BE2C (cell line): ENCODE measurements at regions not wholly inside any gene's neighbourhood (a gene's known extent, or its start where the extent isn't known, plus 50 kb on each side); places are given as distances from the start of the nearest gene placed in this dataset.

Source experiments
- DNase-seq: peaks from one replicate; pipeline ENCODE4 v3.0.0-alpha.2; 2020
- H3K27me3 ChIP-seq: fragments of 250-450 bp; sonication (Bioruptor Pico); 2 replicates; pipeline ENCODE4 v1.5.1; 2020; ENCODE audit warnings: mild to moderate bottlenecking
- H3K36me3 ChIP-seq: fragments of 250-450 bp; sonication (Bioruptor Pico); 2 replicates; pipeline ENCODE4 v1.5.1; 2020; ENCODE audit warnings: mild to moderate bottlenecking
- H3K4me1 ChIP-seq: fragments of 250-450 bp; sonication (Bioruptor Pico); 2 replicates; pipeline ENCODE4 v1.5.1; 2020
- H3K4me3 ChIP-seq: 2 replicates; pipeline ENCODE4 v1.5.1; 2011; ENCODE audit warnings: low read depth, low read length
- H3K9me3 ChIP-seq: fragments of 250-450 bp; sonication (Bioruptor Pico); 2 replicates; pipeline ENCODE4 v1.5.1; 2020
- CTCF ChIP-seq: IDR thresholded peaks from 2 replicates; pipeline ENCODE4 v1.5.1; 2012; ENCODE audit warnings: mild to moderate bottlenecking, low read depth, low read length

- no peak for TF ChIP-seq CTCF
- Histone ChIP-seq H3K36me3 (no peaks in the 10 kb centered on the region), H3K27me3 (no peaks in the 10 kb centered on the region; the same call in 1 of the 2 replicates), H3K9me3 (no peaks in the 10 kb centered on the region), H3K4me3 (no peak overlapping the region), H3K4me1 (no peaks in the 10 kb centered on the region)
- no peak for DNase-seq
These were observed 923.9 kb upstream of the LCORL start for GRCh38 chr4:18945464-18945863.

DNA sequence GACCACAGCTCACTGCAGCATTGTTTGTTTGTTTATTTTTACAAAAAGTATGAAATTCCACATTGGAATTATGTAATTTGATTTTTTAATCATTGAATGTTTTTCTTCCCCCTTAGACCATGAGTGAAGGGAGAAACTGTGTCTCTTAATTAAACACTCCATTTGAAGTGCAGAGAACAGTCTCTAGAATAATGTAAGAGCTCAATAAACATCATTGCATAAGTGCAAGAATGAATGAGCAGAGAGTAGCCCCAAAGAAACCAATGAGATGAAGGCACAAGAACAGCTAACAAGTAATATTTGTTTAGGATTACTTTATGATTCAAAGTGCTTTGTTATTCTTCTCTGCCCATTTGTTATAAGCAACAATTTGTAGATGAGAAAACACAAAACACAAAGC is 921.3 kb upstream of the LCORL start:
- H3K4me3 ChIP-seq, result no peak overlapping the region
- H3K36me3 ChIP-seq, result no peaks in the 10 kb centered on the region
- TF ChIP-seq CTCF, result no peak
- H3K4me1 ChIP-seq, result no peaks in the 10 kb centered on the region
- no peak for DNase-seq
- no peaks in the 10 kb centered on the region; the same call in 1 of the 2 replicates for H3K27me3 ChIP-seq
- no peaks in the 10 kb centered on the region for H3K9me3 ChIP-seq

- H3K4me3 ChIP-seq, result no peak overlapping the region
- no peaks in the 10 kb centered on the region for H3K9me3 ChIP-seq
- TF ChIP-seq CTCF, result no peak
- no peak for DNase-seq
- H3K36me3 ChIP-seq, result no peaks in the 10 kb centered on the region
- peaks cover 2% of the 10 kb centered on the region; the same call in 1 of the 2 replicates for H3K4me1 ChIP-seq
- H3K27me3 ChIP-seq, result no peaks in the 10 kb centered on the region; the same call in none of the 2 replicates
These were observed 917.0 kb upstream of the LCORL start for GRCh38 chr4:18938343-18939099.

DNA sequence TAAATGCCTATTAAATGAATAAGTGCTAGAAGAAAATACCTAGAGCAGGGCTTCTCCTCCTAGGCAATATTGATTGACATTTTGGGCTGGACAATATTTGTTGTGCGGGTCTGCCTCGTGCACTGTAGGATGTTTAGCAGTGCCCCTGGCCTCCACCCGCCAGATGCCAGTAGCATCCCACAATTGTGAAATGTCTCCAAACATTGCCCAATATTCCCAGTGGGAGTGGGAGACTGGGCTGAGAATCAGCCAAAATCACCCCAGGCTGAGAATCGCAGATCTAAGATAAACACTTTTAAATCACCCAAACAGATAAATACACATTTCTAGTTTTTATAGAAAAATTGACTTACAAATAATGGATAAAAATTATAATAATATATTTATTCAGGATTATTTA is 916.2 kb upstream of the LCORL start:
- Histone ChIP-seq H3K9me3 (no peaks in the 10 kb centered on the region), H3K4me3 (no peak overlapping the region), H3K27me3 (no peaks in the 10 kb centered on the region; the same call in none of the 2 replicates), H3K36me3 (no peaks in the 10 kb centered on the region), H3K4me1 (peaks cover 6% of the 10 kb centered on the region; the same call in 1 of the 2 replicates)
- no peak for DNase-seq
- no peak for TF ChIP-seq CTCF

GRCh38 chr4:18937080-18937479 is 915.5 kb upstream of the LCORL start:
- no peak overlapping the region for H3K4me3 ChIP-seq
- DNase-seq, result no peak
- no peak for TF ChIP-seq CTCF
- no peaks in the 10 kb centered on the region for H3K36me3 ChIP-seq
- no peaks in the 10 kb centered on the region for H3K9me3 ChIP-seq
- H3K4me1 ChIP-seq, result peaks cover 9% of the 10 kb centered on the region
- H3K27me3 ChIP-seq, result no peaks in the 10 kb centered on the region; the same call in none of the 2 replicates

GRCh38 chr4:18935659-18936345 is 914.2 kb upstream of the LCORL start:
- H3K27me3 ChIP-seq, result no peaks in the 10 kb centered on the region; the same call in none of the 2 replicates
- no peak for DNase-seq
- no peaks in the 10 kb centered on the region for H3K36me3 ChIP-seq
- peaks cover 13% of the 10 kb centered on the region for H3K4me1 ChIP-seq
- no peak for TF ChIP-seq CTCF
- H3K9me3 ChIP-seq, result no peaks in the 10 kb centered on the region
- no peak overlapping the region for H3K4me3 ChIP-seq
